ENCODE measurements at regions not wholly inside any gene's neighbourhood (a gene's known extent, or its start where the extent isn't known, plus 50 kb on each side); places are given as distances from the start of the nearest gene placed in this dataset.

- TF ChIP-seq EZH2 (optimal IDR thresholded peaks at IDR 0.05; ENCODE audit: low read depth, low read length), result no peak
- no peak for TF ChIP-seq CTCF (IDR thresholded peaks at IDR 0.05; ENCODE audit: low read length)
Observed at GRCh38 chr9:13644675-13645074, 365.2 kb upstream of the MPDZ start.
